Stimulated activated CD8-positive, alpha-beta memory T cell treated with anti-CD3 and anti-CD28 coated beads, Interleukin-12 subunit alpha, Interleukin-12 subunit beta, amount 100 ng/mL, for 24 hours (primary cell): ENCODE measurements at regions not wholly inside any gene's neighbourhood (a gene's known extent, or its start where the extent isn't known, plus 50 kb on each side); places are given as distances from the start of the nearest gene placed in this dataset.

Experiments used
- DNase-seq: peaks from one replicate; pipeline ENCODE4 v3.0.0-alpha.2; 2020; ENCODE audit errors: extremely low read depth

DNA sequence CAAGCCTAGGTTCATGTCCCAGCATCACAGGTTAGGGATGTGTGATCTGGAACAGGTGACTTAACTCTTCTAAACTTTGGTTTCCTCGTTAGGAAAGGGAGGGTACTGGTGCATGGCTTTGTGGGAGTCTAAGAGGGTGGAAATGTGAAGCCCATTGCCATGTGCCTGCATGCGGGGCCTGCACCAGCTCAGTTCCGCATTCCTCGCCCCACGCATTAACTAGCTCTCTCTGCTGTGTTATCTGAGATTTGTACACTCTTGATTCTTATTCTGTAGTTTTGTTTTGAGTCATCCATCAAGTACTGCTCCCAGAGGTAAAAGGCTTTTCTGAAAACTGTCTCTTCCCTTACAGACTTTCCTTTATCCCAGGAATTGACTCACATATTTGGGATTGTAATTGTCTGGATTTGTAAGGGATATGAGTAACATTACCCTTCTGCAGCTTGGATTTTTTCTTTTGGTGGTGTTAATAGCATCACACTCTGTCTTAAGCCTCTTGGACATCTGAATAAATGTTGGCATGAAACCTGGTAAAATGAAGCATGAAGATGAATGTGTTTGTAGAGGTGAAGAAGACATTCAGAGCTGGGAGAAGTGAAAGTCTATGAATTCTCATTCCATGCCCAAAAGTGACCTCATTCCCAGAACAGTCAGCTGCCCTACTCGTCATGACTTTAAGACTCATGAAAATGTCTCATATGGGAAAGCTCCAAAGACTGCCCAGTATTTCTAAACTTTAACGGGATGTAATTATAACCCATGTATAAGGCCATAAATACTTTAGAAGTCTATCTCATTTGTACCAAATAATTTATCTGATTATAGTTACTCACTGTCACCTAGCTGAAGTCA is 357.3 kb downstream of the FOXA2 start:
- DNase-seq: no peak

DNA sequence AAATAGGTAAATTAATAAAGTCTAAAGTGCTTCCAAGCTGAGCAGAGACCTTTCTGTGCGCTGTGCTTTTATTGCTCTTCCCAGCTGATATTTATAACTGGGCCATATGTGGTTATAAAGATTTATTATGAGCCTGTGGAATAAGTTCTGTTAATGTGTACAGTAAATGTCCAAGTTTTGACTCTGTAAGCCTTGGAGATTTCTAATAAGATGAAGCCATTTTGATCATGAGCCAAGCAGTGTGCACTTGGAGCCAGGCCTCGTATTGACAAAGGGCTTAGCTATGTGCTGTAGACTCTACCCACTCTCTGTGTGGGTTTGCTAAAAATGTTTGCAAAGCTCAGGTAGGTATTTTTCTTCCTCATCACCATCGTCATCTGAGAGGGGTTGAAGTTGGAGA is 361.1 kb downstream of the FOXA2 start:
- DNase-seq: no peak

DNA sequence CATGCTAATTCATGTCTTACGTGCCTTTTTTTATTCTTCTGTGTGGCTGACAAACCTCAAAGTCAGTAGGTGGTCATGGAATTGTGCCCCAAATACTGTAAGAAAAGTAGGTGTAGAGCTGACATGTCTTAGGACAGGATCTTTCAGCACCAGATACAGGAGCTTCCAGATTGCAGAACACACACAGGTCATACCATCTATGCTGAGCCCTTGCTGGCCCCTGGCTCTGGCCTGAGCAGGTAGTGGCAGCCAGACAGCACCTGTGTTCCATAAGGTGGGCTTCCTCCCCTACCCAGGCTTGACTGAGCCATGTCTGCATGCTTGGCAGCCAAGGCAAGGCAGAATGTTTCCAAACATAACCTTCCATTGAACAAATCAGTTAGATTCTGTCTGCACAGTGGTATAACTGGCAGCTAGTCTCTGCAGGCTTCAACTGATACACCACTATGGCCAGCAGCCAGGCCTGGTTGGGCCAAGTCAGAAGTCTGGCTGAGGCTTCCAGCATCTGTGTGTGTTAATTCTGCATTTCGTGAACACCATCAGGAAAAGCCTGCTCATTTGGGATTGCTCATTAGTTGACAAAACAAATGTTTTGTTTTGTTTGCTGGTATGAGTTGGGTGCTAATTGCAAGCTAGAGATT is 366.5 kb downstream of the FOXA2 start:
- no peak for DNase-seq

DNA sequence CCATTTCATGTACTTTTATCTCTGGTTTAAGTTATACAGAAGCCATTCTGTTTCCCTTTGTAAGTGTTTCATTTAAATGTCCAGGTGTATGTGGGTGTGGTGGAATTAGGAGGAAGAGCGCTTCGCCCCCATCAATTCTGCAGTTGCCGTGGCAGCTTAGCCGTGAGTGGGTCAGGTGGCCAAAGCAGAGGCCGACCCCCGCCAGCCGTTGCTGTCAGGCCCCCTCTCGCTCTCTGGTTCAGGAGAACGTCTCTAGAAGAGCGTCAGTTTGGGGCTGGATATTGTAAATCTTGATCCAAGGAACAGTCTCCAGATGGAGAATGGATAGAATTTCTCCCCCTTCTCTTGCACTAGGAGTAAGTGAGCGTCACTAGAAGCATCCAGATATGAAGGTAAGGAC is 367.4 kb downstream of the FOXA2 start:
- DNase-seq: no peak

DNA sequence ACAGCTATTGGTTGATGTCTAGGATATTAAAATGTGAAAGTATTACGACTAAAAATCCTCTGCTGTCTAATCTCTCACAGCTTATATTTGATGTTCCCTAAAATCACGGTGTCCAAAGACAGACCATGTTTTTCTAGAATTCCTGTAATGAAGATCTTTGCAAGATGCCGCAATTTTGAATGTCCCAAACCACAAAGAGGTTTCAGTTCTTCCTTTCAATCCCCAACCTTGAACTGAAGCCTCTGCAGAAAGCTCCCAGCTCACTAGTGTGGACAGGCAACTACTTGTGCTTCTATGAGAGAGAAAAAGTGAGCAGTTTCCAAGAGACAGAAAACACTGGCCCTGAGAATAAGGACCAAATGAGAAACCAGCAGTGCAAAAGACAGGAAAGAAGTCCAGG is 370.1 kb downstream of the FOXA2 start:
- no peak for DNase-seq

DNA sequence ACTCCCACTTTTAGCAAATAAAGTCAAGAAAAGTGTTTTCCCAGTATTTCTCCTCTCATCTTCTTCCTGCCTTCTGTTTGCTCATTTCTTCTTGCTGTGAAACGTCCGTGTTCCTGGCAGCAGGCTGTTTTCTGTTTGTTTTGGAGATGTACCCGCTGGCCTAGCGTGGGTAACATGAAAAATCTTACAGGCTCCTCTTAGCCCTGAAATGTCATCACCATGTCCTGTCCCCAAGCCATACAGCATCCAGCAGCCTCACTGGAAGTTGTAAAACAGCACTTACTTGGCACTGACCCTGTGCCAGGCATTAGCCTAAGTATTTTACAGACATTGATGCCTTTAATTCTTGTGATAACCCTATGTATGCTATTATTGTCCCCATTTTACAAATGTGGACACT is 371.1 kb downstream of the FOXA2 start:
- DNase-seq: no peak

DNA sequence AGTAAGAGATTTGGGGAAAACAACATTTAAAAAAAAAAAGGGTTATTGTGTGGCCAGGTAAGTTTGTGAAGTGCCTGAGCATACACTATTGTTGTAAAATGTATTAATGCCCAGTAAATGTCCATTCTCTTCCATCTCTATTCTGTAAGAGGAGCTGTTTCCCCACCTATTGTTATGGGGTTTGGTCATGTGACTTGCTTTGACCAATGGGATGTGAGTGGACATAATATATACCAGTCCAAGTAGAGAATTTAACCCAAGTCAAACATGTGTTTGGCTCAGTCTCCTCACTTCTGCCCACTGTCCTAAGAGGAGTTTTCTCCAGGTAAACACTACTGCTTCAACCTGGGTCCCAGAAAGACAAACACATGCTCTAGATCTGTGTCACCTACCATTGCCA is 377.1 kb downstream of the FOXA2 start:
- DNase-seq: no peak

DNA sequence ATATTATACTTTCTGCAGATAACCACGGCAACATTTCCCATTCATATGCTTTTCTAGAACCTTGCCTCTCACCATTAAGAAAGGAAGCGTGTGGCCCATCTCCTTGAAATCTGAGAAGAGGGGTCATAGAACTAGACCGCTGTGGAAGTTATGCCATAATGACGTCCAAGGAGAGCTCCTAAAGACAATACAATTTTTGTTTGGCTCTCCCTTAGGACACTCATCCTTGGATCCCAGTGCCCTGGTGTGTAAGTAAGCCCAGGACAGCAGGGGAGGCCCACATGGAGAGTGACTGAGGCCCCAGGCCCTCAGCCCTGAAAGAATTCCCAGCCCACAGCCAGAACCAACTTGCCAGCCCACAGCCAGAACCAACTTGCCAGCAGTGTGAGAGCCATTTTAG is 379.6 kb downstream of the FOXA2 start:
- DNase-seq: no peak

DNA sequence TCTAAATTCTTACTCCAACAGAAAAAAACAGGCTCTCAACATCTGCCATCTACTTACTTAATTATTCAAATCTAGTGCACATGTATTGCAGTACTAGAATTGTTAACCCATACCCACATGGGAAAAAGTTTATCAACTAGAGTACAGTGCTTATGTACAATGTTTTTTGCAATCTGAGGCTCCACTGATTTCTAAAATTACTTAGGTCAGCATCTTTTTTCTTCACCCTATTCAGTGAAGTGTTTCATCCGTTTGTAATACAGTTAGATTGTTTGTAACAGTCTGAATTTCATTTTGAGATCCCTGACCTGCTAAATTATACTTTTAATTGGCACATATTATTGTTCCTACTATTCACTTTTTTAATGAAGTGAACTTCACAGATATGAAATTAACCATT is 402.2 kb downstream of the FOXA2 start:
- DNase-seq: no peak

DNA sequence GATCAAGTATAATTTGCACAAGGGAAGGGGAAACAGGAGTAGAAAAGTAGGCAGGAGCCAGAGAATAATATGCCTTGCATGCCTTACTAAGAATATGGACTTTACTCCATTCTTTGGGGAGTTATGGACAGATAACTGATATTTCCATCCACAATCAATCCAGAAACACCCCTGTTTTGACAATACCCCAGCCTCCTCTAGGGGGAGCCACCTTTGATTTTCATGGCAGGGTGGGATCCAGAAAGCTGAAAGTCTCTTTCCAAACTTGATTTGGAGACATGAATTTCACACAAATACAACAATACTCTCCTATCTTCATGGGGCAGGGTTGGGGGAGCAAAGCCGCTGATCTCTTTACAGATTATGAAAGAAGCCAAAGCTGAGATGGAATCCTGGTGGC is 404.1 kb downstream of the FOXA2 start:
- DNase-seq: no peak

DNA sequence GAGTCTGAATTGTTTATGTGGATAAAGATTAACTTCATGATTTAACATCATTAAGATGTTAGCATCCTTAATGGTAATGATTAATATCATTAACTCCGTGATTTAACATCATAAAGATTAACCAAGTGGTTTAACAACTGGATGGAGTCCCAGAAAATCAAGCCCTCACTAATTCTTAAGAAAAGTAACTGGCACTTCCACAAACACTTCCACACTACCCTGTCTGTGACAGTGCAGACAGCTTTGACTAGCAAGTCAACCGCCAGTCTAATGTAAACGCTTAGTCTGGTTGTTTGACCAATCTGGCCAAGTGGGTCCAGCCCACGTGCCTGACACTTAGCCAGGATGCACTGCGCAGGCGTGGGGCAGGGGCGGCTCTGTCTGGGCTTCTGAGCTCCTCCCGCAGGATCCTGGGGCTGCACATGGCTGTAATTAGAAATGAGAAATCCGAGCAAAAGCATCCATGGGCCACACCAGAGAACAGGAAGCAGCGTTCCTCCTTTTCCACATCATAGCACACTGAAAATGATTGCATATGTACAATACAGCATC is 424.2 kb downstream of the FOXA2 start:
- no peak for DNase-seq

DNA sequence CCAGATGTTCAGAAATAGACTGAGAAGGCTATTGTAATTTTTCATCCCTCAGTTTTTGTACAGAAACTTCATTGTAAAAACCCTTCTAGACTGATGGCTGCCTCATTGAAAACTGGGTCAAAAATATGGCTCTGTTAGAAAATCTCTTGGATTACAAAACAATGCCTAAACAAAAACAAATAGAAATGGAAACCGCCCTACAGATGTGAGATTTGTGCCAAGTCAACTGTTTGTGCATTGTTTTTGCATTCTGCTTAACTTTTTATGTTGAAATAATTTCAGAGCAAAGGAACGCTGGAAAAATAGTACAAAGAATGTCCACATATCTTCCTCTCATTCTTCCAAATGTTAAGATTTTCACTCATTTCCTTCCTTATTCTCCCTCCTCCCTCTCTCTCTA is 425.1 kb downstream of the FOXA2 start:
- no peak for DNase-seq

DNA sequence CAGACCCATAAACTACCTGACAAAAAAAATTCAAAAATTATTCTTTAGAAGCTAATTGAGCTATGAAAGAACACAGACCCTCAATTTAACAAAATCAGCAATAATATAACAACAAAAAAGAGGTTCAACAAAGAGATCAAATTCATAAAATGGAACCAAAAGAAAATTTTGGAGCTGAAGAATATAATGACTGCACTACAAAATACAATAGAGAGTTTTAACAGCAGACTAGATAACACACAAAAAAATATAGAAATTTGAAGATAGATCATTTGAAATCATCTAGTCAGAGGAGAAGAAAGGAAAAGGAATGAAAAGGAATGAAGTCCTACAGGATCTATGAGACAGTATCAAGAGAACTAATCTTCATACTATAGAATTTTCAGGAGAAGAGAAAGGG is 422.1 kb downstream of the PAX1 start:
- DNase-seq: no peak

DNA sequence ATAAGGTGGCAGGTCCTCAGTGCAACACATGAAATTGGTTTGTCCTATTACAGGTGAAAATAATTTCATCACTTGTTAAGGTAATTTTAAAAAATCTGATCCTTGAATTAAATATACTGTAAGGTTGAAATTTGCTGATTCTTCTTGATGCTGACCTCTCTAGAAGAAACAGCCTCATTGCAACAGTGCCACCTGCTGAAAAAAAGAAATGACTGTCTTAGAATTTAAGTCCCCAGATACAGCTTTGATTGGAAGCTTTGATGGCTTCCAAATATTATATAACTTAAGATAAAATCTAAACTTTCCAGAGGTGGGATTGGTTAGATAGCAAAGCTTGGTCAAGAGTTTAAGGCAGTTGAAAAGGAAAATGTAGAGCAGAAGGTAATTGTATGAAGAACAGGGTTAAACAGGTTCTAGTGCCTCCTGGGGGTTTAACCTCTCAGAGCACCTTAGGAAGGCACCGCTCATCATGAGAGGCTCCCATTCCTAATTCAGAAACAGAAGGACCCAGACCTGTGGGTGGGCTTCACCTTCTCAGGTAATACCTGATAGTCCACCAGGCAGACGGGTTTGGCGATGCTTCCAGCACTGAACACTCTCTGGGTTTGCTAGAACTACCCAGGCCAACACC is 401.0 kb downstream of the PAX1 start:
- no peak for DNase-seq

DNA sequence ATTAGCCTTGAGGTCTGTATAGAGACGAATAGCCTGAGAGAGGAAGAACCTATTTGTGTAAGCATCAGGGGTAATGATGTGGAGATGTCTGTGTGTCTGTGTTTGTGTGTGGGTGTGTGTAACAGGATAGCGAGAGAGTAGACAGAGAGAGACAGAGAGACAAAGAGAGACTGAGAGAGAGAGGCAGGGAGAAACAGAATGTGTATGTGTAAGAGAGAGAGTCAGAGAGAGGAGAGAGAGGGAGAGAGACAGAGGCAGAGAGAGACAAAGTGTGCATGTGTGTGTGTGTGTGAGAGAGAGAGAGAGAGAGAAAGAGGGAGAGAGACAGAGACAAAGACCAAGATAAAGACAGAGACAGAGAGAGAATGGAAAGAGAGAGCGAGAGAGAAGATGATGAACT is 396.1 kb downstream of the PAX1 start:
- no peak for DNase-seq

DNA sequence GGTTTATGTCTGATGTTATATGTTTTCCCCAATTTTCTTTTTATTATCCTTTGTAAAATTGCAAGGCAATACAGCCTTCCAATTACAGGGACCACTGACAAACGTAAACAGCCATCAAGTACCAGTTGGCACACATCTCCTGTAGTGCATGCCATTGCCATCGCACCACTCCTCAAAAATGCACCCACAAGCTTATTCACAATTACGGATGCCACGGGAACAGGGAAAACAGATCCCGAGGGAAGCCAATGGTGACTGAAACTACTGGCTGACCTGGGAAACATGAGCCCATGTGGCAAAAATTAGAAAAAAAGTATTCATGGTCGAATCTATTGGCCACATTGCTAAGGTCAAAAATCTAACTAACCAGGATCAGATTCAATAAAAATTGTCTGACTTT is 395.2 kb downstream of the PAX1 start:
- DNase-seq: no peak

DNA sequence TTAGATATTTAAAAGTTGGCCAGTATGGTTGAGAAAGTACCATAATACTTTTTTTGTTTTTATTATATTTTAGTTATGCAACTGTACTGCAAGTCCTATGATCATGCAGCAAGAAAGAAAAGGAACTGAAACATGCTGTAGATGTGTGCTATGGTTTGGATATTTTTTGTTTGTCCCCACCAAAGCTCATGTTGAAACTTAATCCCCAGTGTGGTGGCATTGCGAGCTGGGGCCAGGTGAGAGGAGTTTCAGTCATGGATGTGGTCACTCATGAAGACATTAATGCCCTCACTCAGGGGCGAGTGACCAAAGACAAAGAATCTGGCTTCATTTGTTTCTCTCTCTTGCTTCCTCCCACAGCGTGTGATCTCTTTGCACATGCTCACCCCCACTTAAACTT is 393.9 kb downstream of the PAX1 start:
- DNase-seq: no peak

DNA sequence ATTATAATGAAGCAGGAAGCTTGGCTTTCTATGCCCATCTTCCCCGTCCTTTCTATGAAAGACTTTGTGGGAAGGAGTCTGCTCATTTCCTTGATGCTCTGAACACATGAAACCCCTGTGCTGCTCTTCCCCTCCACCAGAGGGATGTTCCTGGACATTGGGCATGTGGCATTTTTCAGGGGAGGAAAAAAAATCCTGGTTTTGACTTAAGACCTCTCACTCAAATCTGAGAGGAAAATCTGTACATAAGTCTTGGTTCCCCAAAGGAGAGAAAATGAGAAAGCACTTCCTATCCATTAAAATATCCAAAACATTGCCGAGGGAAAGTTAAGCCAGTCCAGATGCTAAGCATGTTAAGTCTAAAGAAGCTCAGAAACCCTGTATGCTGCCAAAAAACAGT is 393.0 kb downstream of the PAX1 start:
- no peak for DNase-seq

DNA sequence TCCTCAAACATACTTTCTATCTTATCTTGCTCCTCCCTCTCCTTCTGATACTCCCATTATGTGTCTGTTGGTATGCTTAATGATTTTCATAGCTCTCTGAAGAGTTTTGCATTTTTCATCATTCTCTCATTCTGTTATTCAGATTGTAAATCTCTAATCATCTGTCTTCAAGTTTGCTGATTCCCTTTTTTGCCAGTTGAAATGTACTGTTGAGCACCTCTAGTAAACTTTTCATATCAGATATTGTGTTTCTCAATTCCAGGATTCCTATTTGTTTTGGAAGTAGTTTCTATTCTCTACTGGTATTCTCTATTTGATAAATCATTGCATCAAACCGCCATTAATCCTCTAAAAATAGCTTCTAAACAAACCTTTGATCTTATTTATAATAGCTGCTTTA is 387.7 kb downstream of the PAX1 start:
- no peak for DNase-seq

DNA sequence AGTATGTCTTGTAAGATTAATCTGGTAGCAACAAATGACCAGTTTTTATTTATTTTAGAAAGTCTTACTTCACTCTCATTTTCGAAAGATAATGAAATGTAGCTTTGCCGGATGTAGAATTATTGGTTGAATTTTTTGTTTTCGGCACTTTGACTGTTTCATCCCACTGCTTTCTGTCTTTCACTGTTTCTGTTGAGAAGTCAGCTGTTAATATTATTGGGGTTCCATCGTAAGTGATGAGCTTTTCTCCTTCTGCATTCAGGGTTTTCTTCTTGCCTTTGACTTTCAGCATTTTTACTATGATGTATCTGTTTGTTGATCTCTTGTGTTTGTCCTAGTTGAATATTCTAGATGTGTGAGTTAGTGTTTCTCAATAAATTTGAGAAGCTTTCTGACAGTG is 383.4 kb downstream of the PAX1 start:
- DNase-seq: no peak

DNA sequence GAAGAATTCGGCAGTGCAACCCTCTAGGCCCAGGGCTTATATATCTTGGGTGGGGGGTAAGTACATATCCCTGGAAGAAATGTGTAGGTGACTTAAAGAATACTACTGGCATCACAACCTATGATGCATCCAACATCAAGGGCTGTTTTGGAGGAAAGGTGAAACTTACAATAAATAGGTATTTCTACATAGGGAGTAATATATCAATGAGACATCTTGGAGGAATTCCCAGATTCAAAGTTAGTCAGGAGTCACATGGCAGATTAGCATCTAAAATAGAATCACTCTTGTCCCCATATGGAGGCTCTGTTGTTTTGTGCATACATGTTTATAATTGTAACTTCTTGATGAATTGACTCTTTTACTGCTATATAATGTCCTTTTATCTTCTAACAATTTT is 375.5 kb downstream of the PAX1 start:
- DNase-seq: no peak

DNA sequence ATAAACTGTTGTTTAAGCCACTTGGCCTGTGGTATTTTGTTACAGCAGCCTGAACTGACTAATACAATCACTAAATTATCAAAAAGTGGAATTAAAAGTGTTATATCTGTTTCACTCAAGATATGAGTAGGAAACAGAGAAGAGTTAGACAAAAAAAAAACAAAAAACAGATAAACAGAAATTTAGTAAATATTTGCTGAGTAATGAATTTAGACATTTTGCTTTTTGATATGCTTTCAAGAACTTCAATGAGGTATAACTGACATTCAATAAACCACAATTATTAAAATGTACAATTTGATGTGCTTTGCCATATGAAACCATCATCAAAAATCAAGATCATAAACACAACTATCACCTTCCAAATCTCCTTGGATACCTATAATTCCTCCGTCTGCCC is 369.2 kb downstream of the PAX1 start:
- DNase-seq: no peak

DNA sequence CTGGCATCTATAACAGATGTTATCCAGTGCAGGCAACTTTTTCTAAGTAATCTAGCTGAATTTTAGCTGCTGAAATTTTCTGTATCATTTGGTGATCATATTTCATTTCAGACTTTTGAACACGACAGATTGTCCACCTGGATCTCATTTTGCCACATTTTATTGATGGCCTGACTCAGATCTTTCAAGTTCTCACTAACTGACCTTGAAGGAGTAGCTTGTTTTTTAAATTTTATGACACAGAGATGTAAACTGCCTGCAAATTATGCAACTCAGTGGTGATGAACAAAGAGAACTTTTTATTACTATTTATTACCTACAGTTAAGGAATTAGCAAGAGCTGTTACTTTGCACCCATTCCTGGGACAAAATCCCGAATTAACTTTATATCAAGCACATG is 366.4 kb downstream of the PAX1 start:
- DNase-seq: no peak
